Urothelium cell line (cell line): ENCODE measurements at regions not wholly inside any gene's neighbourhood (a gene's known extent, or its start where the extent isn't known, plus 50 kb on each side); places are given as distances from the start of the nearest gene placed in this dataset.
"Not testable (repeated sequence)": the region's sequence is repeated elsewhere in the genome, so short reads cannot be mapped to it uniquely, and the experiment has no call there.

Experiments
- DNase-seq: peaks from one replicate; pipeline ENCODE4 v3.0.0; 2011; ENCODE audit warnings: low spot score, mixed read lengths
- FAIRE-seq: peaks from 2 replicates; lab custom pipeline; 2011; peaks lifted over from hg19 to GRCh38; lab: Jason Lieb, UNC

GRCh38 chr12:103011974-103012763, 54.7 kb downstream of the ASCL1 start:
- FAIRE-seq (no peak), DNase-seq (no peak)

GRCh38 chr12:103012884-103013283, 55.4 kb downstream of the ASCL1 start:
- FAIRE-seq (no peak), DNase-seq (no peak)

GRCh38 chr12:103013741-103014300, 56.3 kb downstream of the ASCL1 start:
- no peak for DNase-seq
- no peak for FAIRE-seq

GRCh38 chr12:103016381-103016780, 58.9 kb downstream of the ASCL1 start:
- FAIRE-seq = no peak

GRCh38 chr12:103020839-103021238, 63.4 kb downstream of the ASCL1 start:
- FAIRE-seq = no peak

More at GRCh38 chr12:103016381-103016780, 58.9 kb downstream of the ASCL1 start:
- no peak for DNase-seq

GRCh38 chr12:103021538-103022218, 64.2 kb downstream of the ASCL1 start:
- FAIRE-seq (no peak), DNase-seq (no peak)

More at GRCh38 chr12:103020839-103021238, 63.4 kb downstream of the ASCL1 start:
- DNase-seq = no peak

- DNase-seq = no peak
Measured at GRCh38 chr12:103024650-103025049, 67.2 kb downstream of the ASCL1 start.

GRCh38 chr12:103026643-103027042, 69.2 kb downstream of the ASCL1 start:
- FAIRE-seq, DNase-seq: not testable (repeated sequence)

More at GRCh38 chr12:103024650-103025049, 67.2 kb downstream of the ASCL1 start:
- no peak for FAIRE-seq

- FAIRE-seq (no peak), DNase-seq (no peak)
Measured at GRCh38 chr12:103028881-103029639, 71.6 kb downstream of the ASCL1 start.

- FAIRE-seq (no peak), DNase-seq (no peak)
Measured at GRCh38 chr12:103036581-103037214, 79.2 kb downstream of the ASCL1 start.

GRCh38 chr12:103043531-103044486, 86.3 kb downstream of the ASCL1 start:
- FAIRE-seq (no peak), DNase-seq (no peak)

- no peak for DNase-seq
- FAIRE-seq = no peak
Measured at GRCh38 chr12:103046154-103046553, 88.7 kb downstream of the ASCL1 start.

GRCh38 chr12:103050273-103050672, 92.8 kb downstream of the ASCL1 start:
- FAIRE-seq = no peak
- DNase-seq = no peak

GRCh38 chr12:103053089-103053488, 95.6 kb downstream of the ASCL1 start:
- FAIRE-seq = no peak
- no peak for DNase-seq

GRCh38 chr12:103073630-103074029, 116.2 kb downstream of the ASCL1 start:
- DNase-seq (no peak), FAIRE-seq (no peak)

GRCh38 chr12:103075848-103076247, 118.4 kb downstream of the ASCL1 start:
- FAIRE-seq = no peak
- no peak for DNase-seq

- FAIRE-seq = no peak
- no peak for DNase-seq
Measured at GRCh38 chr12:103077108-103077773, 119.8 kb downstream of the ASCL1 start.

- DNase-seq = no peak
- no peak for FAIRE-seq
Measured at GRCh38 chr12:103085541-103085940, 128.1 kb downstream of the ASCL1 start.

- FAIRE-seq (no peak), DNase-seq (no peak)
Measured at GRCh38 chr12:103086471-103086870, 129.0 kb downstream of the ASCL1 start.
